ENCODE measurements at regions not wholly inside any gene's neighbourhood (a gene's known extent, or its start where the extent isn't known, plus 50 kb on each side); places are given as distances from the start of the nearest gene placed in this dataset.
A peak's percentile ranks its signal among the peaks of the same experiment; 100 is the strongest.
"Not testable (repeated sequence)": the region's sequence is repeated elsewhere in the genome, so short reads cannot be mapped to it uniquely, and the experiment has no call there.

DNA sequence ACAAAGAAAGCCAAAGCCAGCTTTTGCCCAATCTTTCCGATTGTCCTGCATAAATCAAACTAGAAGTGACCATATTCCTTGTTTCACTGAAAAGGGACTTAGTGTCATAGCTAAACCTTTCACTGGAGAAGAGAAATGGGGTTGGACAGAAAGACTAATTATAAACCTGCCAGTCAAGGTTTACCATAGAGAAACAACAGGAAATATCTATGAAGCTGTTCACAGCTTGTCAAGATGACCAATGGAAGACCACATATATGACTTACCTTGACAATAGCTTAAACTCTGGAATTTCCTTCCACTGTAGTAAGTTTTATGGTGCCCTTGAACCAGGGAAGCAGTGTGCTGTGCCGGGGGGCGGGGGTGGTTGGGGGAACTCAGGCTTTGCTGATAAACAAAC lies 107.7 kb upstream of the PHACTR1 start:
- no peak for DNase-seq

DNA sequence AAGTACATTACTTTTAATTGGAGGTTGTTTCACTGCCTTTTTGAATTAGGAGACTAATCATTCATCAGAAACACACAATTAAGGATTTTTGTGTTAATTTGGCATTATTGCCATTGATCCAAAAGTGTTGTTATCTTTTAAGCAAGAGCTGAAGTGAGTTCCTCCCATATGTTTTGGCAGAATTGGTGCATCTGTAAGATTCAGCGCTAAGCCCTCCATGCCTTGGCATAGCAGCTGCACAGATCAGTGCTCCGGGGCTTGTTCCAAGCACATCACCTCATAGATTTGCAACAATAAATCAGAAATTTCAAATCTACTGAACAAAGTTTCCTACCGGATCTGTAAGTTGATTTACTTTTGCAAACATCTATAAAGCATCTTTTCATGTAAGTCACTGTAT lies 106.8 kb upstream of the PHACTR1 start:
- DNase-seq: no peak

DNA sequence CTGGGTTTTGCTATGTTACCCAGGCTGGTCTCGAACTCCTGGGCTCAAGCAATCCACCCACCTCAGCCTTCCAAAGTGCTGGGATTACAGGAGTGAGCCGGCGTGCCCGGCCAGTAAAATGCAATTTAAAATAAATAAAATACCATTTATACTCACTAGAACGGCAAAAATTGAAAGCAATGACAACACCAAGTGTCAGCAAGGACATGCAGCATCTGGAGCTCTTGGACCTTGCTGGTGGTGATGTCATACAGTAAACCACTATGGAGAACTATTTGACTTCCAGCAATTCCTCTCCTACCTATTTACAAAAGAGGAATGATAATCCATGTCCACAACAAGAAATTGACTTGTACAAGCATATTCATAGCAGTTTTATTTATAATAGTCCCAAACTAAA lies 105.7 kb upstream of the PHACTR1 start:
- no peak for DNase-seq

DNA sequence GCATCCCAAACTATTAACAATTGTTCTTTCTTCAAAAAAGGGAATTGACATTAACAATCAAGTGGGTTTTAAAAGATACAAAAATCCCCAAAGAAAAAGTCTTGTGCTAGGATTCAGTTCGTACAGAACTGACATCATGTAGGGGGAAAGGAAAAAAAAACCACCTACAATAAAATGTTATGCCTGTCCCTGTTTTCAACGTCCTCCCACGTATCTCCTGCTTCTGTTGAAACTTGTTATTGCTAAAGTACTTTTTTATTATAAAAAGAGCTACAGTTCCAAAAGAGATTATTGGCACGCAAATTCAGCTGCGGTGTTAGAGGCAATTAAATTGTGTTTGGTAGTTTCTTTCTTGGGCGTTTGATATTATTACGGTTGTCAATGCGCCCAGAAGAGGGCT lies 102.8 kb upstream of the PHACTR1 start:
- DNase-seq: peak in 3 of 56 donors; percentile 7 to 12 (median 7)

DNA sequence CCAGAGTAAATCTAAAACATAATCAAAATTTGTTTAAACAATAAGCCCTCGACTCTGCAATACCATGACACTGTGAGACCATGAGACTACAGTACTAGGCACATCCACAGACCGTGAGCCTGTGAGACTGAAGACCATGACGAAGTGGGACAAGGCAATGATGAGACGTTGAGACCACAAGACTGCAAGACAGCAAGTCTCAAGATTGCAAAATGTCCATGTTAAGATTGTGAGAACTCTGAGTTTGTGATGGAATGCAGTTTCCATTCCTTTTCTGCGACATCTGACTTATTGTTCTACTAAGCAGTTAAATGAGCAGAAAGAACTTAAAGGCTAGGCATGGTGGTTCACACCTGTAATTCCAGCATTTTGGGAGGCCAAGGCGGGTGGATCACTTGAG lies 102.1 kb upstream of the PHACTR1 start:
- no peak for DNase-seq

DNA sequence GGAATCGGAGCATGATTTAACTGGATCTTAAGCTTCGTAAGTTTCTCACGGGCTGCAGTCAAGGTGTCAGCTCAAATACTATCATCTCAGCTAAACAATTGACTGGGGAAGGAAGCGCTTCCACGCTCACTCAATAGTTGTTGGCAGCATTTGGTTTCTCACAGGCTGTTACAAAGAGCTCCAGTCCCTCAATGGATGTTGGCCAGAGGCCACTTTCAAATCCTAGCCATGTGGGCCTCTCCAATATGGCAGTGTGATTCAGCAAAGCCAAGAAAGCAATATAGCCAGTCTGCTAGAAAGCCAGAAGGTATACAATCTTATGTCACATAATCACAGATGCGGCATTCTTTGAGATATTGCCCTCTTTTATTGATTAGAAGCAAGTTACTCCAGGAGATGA lies 98.3 kb upstream of the PHACTR1 start:
- DNase-seq: no peak

DNA sequence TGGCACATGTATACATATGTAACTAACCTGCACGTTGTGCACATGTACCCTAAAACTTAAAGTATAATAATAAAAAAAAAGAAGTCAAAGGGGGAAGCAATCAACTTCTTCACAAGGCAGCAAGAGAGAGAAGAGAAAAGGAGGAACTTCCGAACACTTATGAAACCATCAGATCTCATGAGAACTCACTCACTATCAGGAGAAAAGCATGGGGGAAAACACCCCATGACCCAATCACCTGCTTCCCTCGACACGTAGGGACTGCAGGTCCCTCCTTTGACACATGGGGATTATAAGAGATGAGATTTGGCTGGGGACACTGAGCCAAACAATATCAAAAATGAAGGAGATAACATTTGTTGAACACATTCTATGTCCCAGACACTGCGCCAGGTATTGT lies 94.8 kb upstream of the PHACTR1 start:
- peak in 1 of 56 donors; percentile 9 for DNase-seq

DNA sequence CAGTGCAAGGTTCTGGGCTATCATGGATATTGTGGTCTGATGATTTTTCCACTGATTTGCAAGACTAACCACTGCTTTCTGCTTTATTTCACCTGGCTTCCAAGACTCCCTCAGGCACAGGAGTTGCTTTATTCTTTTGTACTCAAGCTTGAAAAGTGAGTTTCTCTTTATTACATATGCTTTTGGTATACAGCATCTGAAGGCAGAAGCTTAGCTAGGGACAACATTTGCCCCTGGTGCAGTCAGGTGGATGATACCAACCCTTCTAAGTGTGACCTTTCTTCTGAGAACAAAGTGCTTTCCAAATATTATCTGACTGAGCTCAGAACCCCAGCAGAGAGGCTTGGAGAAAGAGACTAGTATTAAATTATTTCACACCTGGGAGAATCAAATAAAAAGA lies 94.0 kb upstream of the PHACTR1 start:
- DNase-seq: no peak

DNA sequence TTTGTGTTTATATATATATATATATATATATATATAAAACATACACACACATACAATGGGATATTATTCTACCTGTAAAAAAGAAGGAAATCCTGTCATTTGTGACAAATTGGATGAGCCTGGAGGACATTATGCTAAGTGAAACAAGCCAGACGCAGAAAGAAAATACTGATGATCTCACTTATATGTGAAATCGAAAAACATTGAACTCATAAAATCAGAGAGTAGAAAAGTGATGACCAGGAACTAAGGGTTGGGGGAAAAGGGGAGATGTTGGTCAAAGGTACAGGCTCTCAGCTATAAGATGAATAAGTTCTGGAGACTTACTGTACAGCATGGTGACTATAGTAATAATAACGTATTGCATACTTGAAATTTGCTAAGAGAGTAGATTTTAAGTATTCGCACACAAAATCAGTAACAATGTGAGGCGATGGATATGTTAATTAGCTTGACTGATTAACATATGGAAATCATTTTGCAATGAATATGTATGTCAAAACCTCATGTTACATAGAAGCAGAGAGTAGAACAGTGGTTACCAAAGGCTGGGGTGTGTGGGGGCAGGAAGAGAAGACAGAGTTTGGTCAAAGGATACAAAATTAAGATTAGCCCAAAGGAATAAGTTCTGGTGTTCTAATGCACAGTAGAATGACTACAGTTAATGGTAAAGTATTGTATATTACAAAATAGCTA lies 92.3 kb upstream of the PHACTR1 start:
- DNase-seq: no peak

DNA sequence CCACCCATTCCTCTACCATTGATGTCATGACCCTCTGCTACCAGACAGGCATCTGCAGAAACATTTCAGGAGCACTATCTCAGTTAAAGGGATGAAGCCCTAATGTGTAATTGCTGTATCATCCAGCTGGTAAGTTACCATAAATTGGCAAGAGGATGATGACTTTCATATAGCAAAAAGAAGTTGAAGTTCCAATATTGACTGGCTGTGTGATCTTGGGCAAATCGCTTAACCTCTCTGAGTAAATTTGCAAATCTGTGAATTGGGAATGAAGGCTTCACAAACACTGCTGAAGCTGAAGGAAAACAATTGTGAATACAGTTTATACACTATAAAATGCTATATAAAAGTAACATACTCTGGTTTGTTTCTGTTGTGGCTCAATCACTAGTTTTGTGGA lies 89.5 kb upstream of the PHACTR1 start:
- no peak for DNase-seq

DNA sequence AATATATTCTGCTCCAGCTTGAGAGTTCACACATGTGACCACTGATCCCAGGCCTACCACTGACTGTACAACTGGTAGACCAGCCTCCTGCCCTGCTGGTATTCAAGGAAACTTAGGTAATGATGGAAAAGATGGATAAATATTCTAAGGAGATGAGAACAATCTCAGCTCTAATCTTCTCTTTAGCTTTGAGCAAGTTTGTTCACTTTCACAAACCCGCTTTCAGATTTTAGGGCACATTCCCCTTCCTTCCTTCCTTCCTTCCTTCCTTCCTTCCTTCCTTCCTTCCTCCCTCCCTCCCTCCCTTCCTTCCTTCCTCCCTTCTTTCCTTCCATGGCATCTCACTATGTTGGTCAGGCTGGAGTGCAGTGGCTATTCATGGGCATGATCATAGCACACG lies 88.2 kb upstream of the PHACTR1 start:
- DNase-seq: no peak

DNA sequence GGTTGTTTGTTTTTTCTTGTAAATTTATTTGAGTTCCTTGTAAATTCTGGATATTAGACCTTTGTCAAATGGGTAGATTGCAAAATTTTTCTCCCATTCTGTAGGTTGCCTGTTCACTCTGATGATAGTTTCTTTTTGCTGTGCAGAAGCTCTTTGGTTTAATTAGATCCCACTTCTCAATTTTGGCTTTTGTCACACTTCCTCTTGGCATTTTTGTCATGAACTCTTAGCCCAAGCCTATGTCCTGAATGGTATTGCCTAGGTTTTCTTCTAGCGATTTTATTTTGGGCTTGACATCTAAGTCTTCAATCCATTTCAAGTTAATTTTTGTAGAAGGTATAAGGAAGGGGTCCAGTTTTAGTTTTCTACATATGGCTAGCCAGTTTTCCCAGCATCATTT lies 82.8 kb upstream of the PHACTR1 start:
- DNase-seq: not testable (repeated sequence)

DNA sequence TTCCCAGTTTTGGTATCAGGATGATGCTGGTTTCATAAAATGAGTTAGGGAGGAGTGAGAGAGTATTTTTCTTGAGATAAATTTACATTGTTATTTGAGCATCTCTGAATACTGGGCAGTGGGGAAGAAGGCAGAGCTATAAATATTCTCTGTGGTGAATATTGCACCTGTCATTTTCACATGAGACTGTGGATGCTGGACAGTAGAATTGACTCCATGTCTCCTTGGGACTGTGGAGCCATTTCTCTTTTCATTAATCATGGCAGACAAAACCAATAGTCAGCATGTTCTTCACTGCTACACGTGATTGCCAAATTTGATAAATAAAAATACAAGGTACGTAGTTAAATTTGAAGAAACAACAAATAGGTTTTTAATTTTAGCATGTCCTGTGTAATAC lies 81.2 kb upstream of the PHACTR1 start:
- DNase-seq: no peak

DNA sequence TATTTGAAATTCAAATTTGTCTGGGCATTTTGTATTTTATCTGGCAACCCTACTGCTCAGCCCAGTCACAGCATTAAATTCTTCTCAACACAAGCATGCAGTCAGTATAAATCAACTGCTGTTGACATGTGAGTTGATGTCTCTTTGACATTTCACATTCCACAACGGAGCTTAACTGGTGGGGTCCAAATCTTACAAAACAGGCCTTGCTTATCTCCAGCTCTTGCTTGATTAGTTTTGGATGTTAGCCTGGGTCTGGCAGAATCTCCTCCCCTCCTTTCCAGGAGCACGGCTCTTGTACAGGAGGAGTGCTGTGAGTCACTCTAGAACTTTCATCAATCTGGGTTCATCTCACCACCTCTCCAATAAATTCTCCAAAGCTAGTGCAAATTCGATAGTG lies 80.8 kb upstream of the PHACTR1 start:
- no peak for DNase-seq

DNA sequence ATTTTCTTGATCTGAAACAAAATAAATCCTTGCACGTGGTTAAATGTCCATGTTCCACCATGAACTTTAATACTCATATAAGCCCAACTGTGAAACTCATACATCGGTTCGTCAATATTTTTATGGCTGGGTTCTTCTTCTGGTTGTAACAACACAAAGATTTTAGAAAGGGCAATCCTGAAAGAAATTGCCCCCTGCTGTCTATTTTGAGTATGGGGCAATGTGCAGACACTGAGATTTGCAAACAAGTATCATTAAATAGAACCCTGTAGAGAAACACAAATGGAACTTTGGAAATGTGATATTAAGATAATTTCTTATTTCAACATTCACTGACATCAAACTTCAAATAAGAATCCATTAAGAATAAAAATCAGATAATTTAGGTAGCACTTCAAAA lies 80.2 kb upstream of the PHACTR1 start:
- no peak for DNase-seq

DNA sequence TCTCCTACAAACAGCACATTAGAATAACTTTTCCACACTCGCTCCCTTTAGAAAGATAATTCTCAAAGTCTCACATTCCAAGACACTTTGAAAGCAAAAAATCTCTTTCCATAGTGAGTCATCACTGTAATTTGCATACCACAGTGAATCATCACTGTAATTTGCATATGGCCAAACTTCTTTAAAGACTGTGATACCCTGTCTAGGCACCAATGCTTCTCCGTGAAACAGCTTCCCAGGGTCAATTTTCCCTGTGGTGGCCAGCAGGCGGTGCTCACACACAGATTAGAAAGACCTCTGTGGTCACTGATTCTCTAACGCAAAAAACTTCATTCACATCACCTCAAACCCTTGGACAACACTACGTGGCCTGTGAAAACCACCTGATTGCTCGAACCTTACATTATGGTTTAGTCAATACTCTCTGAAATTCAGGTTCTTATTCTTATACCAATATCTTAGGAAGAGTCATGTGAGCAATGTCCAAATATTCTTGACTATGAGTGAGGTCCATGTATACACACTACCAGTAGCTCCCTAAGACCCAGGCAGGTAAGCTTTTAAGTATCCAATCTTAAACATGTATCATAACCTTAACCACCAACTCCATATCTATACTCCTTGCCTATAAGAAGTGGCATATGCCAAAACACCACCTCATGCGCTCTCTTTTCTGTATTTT lies 78.5 kb upstream of the PHACTR1 start:
- peak in 14 of 56 donors; percentile 2 to 54 (median 11) for DNase-seq

DNA sequence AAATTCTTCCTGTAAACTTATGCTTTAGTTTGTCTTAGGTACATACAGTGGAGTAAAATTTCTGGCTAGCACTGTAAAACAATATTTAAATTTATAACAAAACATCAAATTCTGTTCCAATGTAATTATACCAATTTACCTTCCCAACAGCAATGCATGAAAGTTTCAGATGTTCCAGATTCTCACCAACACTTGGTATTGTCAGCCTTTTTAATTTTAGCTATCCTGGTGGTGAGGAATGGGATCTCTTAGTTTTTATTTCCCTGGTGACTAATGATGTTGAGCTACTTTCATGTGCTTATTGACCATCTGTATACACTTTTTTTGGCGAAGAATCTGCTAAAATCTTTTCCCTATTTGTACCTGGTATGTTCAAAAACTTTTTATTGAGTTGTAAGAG lies 76.1 kb upstream of the PHACTR1 start:
- DNase-seq: no peak

DNA sequence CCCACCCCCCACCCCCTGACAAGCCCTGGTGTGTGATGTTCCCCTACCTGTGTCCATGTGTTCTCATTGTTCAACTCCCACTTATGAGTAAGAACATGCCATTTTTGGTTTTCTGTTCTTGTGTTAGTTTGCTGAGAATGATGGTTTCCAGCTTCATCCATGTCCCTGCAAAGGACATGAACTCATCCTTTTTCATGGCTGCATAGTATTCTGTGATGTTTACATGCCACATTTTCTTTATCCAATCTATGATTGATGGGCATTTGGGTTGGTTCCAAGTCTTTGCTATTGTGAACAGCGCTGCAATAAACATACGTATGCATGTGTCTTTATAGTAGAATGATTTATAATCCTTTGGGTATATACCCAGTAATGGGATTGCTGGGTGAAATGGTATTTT lies 74.8 kb upstream of the PHACTR1 start:
- DNase-seq: not testable (repeated sequence)

DNA sequence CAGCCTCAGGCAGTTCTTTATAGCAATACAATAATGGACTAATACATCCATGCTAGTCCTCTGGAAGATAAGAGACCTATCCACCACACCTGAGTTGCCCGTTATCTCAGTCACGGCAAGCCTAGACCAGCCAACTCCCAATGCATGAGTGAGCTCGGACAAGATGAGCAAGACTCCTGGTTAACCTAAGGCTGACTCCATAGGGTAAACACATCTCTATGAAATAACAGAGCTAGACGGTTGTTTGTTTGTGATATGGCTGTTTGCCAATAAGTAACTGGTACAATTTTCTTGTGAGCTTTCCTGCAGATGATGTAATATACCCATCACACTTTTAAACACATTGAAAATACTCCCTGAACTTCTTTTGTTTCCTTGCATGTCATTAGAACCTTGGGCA lies 70.6 kb upstream of the PHACTR1 start:
- no peak for DNase-seq

DNA sequence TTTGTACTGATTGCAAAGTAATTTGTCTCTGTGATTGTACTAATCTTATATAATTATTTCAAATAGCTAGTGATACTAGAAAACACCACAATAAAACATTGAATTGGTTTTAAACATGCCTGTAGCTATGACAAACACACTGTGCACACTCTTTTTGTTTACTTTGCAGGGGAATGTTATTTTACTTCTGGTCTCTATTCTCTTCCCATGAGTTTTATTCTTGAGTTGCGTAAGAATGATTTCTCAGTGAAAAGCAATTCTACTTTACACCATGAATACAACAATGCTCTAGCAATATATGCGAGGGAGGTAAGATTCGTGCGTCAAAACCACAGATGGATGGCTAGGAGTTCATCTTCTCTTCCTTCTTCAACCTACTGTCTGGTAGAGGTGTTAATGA lies 68.4 kb upstream of the PHACTR1 start:
- DNase-seq: peak in 3 of 56 donors; percentile 0 to 5 (median 5)

DNA sequence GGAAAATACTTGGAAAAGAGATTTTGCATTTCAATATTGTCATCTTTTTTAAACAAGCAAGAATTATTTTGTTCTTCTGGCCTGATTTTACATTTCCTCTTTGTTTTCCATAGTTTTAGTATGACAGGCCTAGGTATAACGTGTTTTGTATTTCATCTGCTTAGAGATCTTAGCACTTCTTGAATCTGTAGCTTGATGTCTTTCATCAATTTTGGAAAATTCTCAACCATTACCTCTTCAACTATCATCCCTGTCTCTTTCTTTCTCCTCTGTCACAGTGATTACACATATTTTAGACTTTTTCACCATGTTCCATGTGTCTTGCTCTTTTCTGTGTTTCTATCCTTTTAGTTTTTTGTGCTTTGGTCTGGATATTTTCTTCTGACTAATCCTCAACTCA lies 67.2 kb upstream of the PHACTR1 start:
- DNase-seq: no peak

DNA sequence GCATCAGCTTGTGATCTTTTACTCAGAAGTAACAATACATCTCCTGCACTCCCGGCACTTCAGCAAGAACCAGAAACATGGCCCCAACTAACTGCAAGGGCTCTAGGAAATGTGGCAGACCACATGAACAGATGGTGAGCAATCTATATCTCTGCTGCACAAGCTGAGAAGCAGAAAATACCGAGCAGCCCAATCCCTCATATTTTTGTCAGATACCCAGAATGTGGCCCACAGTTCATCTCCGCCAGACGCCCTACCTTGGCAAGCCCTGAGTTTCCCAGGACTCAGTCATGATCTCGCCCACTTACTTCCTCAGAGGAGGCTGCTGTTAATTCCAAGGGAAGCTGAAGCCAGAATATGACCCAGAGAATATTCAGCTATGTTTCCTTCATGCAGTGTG lies 63.1 kb upstream of the PHACTR1 start:
- peak in 11 of 56 donors; percentile 1 to 42 (median 6) for DNase-seq

DNA sequence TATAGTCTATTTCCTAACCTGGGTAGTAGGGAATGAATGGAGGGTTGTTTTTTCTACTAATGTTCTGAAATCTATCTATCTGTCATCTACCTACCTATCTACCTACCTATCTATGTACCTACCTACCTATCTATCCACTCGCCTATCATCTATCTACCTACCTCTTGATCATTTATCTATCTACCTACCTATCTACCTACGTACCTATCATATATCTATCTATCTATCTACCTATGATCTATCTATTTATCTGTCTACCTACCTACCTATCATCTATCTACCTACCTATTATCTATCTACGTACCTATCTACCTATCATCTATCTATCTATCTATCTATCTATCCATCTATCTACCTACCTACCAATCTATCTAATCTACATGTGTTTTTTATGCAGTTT lies 62.5 kb upstream of the PHACTR1 start:
- no peak for DNase-seq
